GM18517 (cell line): ENCODE measurements at regions not wholly inside any gene's neighbourhood (a gene's known extent, or its start where the extent isn't known, plus 50 kb on each side); places are given as distances from the start of the nearest gene placed in this dataset.

ENCODE experiments used
- ATAC-seq: cut with Tn5 transposase; IDR thresholded peaks from one replicate; pipeline ENCODE4 v1.9.1; 2021; ENCODE audit warnings: mild to moderate bottlenecking, moderate library complexity; ENCODE audit not compliant: unreplicated experiment

GRCh38 chr13:105997581-105998550 lies 537.6 kb downstream of the EFNB2 start:
- no peak for ATAC-seq

DNA sequence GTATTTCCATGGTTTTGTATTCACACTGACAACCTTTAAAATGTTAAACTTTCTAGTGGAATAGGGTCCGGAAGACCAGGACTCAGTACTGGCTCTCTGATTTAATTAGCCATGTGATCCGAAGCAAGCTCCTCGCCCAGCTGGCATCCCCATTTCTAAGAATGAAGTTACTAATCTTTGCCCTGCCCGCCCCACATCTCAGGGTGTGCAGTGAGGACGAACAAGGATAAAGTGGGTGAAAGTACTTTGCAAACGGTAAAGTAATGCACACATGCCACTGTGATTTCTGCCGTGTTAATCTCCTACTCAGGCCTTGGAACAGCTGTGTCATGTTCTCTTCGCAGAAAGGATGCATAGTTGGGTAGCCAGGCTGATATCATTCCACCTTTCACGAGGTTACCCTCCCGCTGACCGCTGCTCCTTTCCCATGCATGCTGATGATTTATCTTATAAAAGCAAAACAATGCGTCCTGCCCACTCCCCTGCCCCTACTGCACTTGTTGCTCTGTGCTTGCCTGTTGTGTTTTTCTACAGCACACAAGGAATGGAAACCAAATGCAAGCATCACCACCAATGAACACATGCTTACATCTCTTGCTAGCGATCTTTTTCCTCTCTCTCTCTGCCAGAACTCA lies 539.0 kb downstream of the EFNB2 start:
- ATAC-seq, result no peak

GRCh38 chr13:105994340-105994739 lies 541.1 kb downstream of the EFNB2 start:
- ATAC-seq, result no peak

- no peak for ATAC-seq
These were observed 543.7 kb downstream of the EFNB2 start for GRCh38 chr13:105991622-105992277.

- no peak for ATAC-seq
These were observed 544.3 kb downstream of the EFNB2 start for GRCh38 chr13:105991131-105991530.

GRCh38 chr13:105990256-105990958 lies 545.1 kb downstream of the EFNB2 start:
- no peak for ATAC-seq

GRCh38 chr13:105984646-105985045 lies 550.8 kb downstream of the EFNB2 start:
- no peak for ATAC-seq

DNA sequence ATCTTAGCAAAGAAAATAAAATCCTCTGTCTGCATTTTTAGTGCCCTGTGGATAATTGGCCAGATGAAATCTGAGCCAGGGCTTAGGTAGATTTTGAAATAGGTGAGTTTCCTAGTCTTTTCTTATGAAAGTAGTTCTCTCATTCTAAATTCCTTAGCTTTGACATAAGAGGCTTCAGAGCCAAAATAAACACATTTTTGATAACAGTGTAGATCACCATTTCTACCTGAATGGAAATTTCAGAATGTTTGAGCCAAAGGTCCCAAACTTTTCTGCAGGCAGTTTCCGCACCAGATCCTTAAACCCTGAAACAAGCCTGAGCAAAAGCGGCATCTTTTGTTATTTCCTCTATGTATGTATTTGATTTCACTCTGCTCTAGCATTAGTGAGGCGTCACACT lies 551.2 kb downstream of the EFNB2 start:
- ATAC-seq, result no peak

- ATAC-seq, result no peak
These were observed 553.1 kb downstream of the EFNB2 start for GRCh38 chr13:105982219-105982930.

GRCh38 chr13:105979131-105980011 lies 556.1 kb downstream of the EFNB2 start:
- no peak for ATAC-seq

DNA sequence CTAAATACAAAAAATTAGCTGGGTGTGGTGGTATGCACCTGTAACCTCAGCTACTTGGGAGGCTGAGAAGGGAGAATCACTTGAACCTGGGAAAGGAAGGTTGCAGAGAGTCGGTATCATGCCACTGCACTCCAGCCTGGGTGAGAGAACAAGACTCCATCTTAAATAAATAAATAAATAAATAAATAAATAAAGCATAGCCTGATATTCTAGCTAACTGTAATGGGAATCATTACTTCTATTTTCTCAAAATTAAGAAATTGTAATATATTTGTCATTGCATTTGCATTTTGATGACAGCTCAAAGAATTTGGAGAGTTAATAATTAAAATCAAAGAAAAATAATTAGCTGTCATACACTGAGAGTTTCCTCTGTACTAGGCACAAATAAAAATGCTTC lies 561.1 kb downstream of the EFNB2 start:
- ATAC-seq, result no peak

DNA sequence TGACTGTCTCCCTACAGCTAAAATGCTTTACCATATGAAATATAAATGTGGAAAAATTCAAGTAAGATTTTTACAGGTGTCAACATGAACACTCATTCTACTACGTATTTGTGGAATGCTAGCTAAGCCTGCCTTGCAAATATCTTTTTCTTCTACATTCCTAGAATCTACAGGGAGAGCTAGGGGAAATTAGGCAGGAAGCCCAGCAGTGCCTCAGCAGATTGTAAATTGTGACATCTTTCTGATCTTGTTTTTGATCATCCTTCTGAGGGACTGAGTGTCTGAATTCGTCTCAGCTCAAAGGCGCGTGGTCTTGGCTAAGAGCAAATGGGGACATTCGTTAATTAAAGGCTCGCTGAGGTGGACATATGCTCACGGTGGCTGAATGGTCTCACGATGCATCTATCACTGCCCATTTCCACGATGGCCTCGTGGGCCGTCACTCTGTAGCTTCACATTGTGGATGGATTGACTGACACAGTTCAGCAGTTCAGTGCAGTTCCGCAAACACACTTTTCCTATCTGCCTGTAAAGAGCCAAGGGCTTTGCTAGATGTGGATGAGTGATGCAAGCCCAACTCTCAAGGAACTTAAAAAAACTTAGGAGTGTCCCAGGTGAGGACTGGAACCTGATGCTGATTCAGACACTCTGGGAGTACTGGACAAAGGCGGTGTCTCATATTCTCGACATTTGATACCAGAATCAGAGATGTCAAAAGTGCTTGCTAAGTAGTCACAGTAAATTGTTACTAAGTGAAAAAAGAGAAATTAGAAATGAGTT lies 562.5 kb downstream of the EFNB2 start:
- no peak for ATAC-seq

DNA sequence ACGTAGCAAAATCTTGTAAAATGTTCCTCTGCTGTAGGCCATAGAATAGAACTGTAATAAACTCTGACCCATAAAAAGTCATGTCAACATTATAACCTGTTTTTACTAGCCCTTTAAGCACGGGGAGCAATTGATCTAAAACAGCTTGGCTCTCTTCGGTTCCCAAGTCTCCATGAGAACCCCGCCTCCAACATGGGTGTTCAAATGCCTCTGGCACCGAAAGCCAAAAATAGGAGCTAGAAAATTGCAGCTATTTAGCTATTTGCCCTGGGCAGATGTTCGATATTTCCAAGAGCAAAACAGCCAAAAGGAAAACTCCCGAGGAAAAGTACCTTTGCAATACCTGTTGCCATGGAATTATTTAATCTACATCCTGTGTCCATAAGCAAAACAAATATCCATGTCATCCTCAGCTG lies 563.1 kb downstream of the EFNB2 start:
- ATAC-seq, result no peak

DNA sequence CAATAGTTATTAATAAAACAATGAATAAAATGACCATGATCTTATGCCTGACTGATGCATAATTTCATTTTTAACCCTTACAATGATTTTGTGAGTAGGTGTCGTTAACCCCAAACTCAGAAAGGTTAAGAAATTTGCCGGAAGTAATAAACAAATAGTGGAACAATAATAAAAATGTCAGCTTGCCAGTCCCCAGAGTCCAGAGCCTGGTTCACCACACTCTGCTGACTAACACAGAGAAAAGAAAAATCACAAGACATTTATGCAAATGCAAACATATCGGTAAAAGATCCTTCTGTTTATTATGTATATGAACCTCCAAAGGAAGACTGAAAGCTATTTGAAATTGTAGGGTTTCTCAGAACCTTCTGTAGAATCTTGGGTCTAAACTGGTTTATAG lies 563.7 kb downstream of the EFNB2 start:
- no peak for ATAC-seq

- no peak for ATAC-seq
These were observed 564.1 kb downstream of the EFNB2 start for GRCh38 chr13:105971312-105971711.

DNA sequence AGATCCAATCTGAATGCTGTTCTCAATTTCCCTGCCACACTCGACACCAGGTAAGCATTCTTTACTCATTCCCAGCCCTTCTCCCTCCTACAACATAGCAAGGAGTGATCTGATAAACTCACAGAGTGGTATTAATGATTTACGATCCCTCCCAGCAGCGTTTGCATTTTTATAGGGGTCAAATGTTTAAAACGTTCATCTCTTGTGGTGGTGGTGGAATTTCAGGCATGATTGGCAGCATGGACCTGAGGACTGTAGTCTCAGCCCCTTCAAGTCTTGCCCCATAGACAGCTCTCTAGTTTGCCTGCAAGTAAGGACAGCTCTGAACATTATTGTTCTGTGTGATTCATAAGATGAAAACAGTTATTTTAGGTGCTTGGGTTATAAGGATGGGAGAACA lies 565.7 kb downstream of the EFNB2 start:
- no peak for ATAC-seq

- no peak for ATAC-seq
These were observed 569.6 kb downstream of the EFNB2 start for GRCh38 chr13:105965910-105966309.

- ATAC-seq, result no peak
These were observed 573.4 kb downstream of the EFNB2 start for GRCh38 chr13:105962080-105962479.

- ATAC-seq, result no peak
These were observed 574.0 kb downstream of the EFNB2 start for GRCh38 chr13:105961438-105961837.
